GM12865 (cell line): ENCODE measurements at regions not wholly inside any gene's neighbourhood (a gene's known extent, or its start where the extent isn't known, plus 50 kb on each side); places are given as distances from the start of the nearest gene placed in this dataset.

Experiments
- DNase-seq: peaks from one replicate; pipeline ENCODE4 v3.0.0; 2010; ENCODE audit warnings: low read depth
- H3K4me3 ChIP-seq: 2 replicates; pipeline ENCODE4 v1.5.1; 2011; ENCODE audit warnings: mild to moderate bottlenecking, low read depth, low read length, control low read depth
- CTCF ChIP-seq: IDR thresholded peaks from 2 replicates; pipeline ENCODE4 v1.5.1; 2011; ENCODE audit warnings: low read length, control low read depth, low read depth, inconsistent platforms; ENCODE audit not compliant: insufficient read depth; ENCODE audit errors: missing control alignments

- DNase-seq: no peak
- no peak for TF ChIP-seq CTCF
- H3K4me3 ChIP-seq: no peak overlapping the region
Measured at GRCh38 chr3:26104851-26105251, 315.0 kb downstream of the OXSM start.

- TF ChIP-seq CTCF: no peak
- no peak overlapping the region for H3K4me3 ChIP-seq
Measured at GRCh38 chr3:26105261-26105660, 315.4 kb downstream of the OXSM start.

GRCh38 chr3:26106228-26106627 is 316.3 kb downstream of the OXSM start:
- TF ChIP-seq CTCF: no peak
- no peak overlapping the region for H3K4me3 ChIP-seq
- no peak for DNase-seq

More at GRCh38 chr3:26105261-26105660, 315.4 kb downstream of the OXSM start:
- DNase-seq: no peak

DNA sequence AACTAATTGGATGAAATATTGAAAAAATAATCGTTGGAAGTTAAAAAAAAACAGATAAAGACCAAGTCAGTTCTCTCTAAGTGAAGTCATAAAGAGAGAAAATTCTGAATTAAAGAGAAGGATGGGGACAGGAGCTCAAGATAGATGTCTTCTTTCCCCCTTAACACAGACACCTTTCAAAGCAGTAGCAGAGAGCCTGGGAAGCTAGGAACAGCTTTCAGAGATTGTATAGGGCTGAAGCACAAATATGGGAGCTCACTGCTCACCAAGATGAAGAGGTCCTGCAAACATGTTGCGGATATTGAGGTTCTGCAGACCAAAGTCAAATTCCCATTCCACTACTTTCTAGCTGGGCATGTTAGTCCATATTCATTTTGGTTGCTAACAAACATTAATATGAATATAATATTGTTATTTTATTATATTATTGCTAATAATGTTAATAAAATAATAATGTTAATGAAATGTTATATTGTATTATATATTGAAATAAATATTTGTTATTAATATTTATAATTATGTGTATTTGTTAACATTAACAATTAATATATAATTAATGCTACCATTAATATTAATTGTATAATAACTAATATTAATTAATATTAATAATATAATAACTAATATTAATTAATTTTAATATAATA is 319.1 kb downstream of the OXSM start:
- TF ChIP-seq CTCF: no peak
- DNase-seq: no peak
- no peak overlapping the region for H3K4me3 ChIP-seq

DNA sequence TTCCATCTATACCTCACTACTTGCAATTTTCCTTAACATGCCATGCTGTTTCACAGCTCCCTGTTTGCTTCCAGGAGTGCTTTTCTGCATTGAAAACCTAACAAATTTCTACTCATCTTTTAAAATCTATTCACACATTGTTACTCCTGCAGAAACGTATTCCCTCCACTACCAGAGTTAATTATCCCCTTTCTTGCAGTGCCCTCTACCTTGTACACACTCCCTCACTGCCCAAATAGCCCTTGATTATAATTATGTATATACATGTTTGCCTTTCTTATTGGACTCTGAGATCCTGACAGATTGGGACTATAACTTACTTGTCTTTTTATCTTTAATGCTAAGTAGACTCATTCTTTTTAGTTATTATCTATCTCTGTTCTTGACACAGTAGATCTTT is 325.0 kb downstream of the OXSM start:
- TF ChIP-seq CTCF: no peak
- no peak overlapping the region for H3K4me3 ChIP-seq
- DNase-seq: no peak

DNA sequence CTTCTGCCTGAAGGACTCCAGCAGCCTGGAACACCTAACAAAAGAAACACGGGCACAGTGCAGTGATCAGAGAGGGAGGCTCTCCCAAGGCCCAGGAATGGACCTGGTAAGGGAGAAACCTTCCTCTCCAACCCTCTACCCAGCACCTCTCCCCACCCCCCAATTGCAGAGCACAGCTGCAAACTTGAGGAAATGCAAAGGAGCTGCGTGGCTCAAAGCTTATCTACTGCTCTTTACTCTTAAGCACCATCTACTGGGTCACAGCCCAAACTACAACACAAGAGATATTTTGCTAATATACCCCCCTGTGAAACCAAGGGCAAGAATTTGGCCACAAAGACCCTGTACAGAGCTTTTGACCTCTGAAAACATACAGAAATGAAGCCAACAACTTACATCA is 328.3 kb downstream of the OXSM start:
- TF ChIP-seq CTCF: peak; percentile 43
- peak; percentile 31 for DNase-seq
- no peak overlapping the region for H3K4me3 ChIP-seq

GRCh38 chr3:26132942-26133341 is 343.1 kb downstream of the OXSM start:
- H3K4me3 ChIP-seq: no peak overlapping the region
- no peak for TF ChIP-seq CTCF
- DNase-seq: no peak
